Sigmoid colon (tissue), 4 donors: ENCODE measurements at regions not wholly inside any gene's neighbourhood (a gene's known extent, or its start where the extent isn't known, plus 50 kb on each side); places are given as distances from the start of the nearest gene placed in this dataset.

Experiments
- POLR2A ChIP-seq, 2 donors: fragments of 450-650 bp; IDR thresholded peaks; one replicate each; pipeline ENCODE4 v1.6.1; 2016; ENCODE audit warnings: antibody characterized with exemption in 2 of 2, mild to moderate bottlenecking in 2 of 2, moderate library complexity in 2 of 2
- POLR2AphosphoS5 ChIP-seq, 4 donors: sonication (generic); formaldehyde crosslinking; IDR thresholded peaks; one replicate each; pipeline ENCODE4 v1.6.1; 2017; ENCODE audit warnings: antibody characterized with exemption in 4 of 4
- TF ChIP-seq, protein P1 (sequence below), 4 experiments: fragments of 450-650 bp in 3 of 4; fragments of 200-600 bp in 1 of 4; IDR thresholded peaks; one replicate each; pipeline ENCODE4 v1.5.1; 2016 to 2019; ENCODE audit warnings: antibody characterized with exemption in 4 of 4, mild to moderate bottlenecking in 3 of 4, moderate library complexity in 2 of 4

DNA sequence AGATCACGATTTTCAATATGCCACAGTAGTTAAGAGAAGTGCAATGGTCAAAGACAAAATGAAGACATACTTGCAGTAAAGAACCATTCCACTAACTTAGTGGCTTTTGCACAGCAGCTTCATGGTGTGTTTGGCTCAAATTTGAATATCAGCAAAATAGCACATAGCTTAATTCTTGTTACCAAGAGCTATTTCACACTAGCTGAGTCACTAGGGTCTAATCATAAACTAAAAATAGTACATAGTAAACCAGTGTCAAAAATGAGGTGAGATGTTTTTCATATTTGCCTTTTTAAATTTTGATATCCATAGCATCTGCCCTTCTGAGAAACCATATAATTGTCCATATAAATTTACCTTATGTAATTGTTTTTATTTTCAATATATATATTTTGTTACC lies 325.0 kb upstream of the LUZP2 start:
- TF ChIP-seq, protein P1, sequence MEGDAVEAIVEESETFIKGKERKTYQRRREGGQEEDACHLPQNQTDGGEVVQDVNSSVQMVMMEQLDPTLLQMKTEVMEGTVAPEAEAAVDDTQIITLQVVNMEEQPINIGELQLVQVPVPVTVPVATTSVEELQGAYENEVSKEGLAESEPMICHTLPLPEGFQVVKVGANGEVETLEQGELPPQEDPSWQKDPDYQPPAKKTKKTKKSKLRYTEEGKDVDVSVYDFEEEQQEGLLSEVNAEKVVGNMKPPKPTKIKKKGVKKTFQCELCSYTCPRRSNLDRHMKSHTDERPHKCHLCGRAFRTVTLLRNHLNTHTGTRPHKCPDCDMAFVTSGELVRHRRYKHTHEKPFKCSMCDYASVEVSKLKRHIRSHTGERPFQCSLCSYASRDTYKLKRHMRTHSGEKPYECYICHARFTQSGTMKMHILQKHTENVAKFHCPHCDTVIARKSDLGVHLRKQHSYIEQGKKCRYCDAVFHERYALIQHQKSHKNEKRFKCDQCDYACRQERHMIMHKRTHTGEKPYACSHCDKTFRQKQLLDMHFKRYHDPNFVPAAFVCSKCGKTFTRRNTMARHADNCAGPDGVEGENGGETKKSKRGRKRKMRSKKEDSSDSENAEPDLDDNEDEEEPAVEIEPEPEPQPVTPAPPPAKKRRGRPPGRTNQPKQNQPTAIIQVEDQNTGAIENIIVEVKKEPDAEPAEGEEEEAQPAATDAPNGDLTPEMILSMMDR (IDR thresholded peaks at IDR 0.05), result no peak
- TF ChIP-seq POLR2AphosphoS5 (IDR thresholded peaks at IDR 0.05) (no peak), POLR2A (IDR thresholded peaks at IDR 0.05) (no peak)
